HG02870 (cell line): ENCODE measurements at regions not wholly inside any gene's neighbourhood (a gene's known extent, or its start where the extent isn't known, plus 50 kb on each side); places are given as distances from the start of the nearest gene placed in this dataset.

Experiments
- ATAC-seq: cut with Tn5 transposase; IDR thresholded peaks from one replicate; pipeline ENCODE4 v1.9.1; 2021; ENCODE audit warnings: mild to moderate bottlenecking, moderate library complexity; ENCODE audit not compliant: unreplicated experiment

- ATAC-seq, result no peak
These were observed 105.7 kb downstream of the ZNF326 start for GRCh38 chr1:90100566-90100965.

- no peak for ATAC-seq
These were observed 97.5 kb downstream of the ZNF326 start for GRCh38 chr1:90092441-90092840.
